Breast epithelium (tissue), 4 donors: ENCODE measurements at regions not wholly inside any gene's neighbourhood (a gene's known extent, or its start where the extent isn't known, plus 50 kb on each side); places are given as distances from the start of the nearest gene placed in this dataset.

Experiments
- DNase-seq, 2 donors: peaks; one replicate each; pipeline ENCODE4 v3.0.0-alpha.2; 2019; ENCODE audit warnings: low spot score in 2 of 2
- H3K27ac ChIP-seq, 2 donors: fragments of 200-600 bp; sonication (generic) in 1 of 2; one replicate each; pipeline ENCODE4 v1.5.1; 2016 to 2019; ENCODE audit warnings: mild to moderate bottlenecking in 1 of 2
- H3K27me3 ChIP-seq, 2 donors: fragments of 200-600 bp; sonication (generic) in 1 of 2; one replicate each; pipeline versions ENCODE4 v1.5.1 to v1.6.0; 2017 to 2019; ENCODE audit warnings: control low read depth in 1 of 2, mild to moderate bottlenecking in 1 of 2
- H3K36me3 ChIP-seq: fragments of 200-600 bp; one replicate; pipeline ENCODE4 v1.5.1; 2019
- H3K4me1 ChIP-seq, 2 donors: fragments of 200-600 bp; sonication (generic); one replicate each; pipeline ENCODE4 v1.5.1; 2016 to 2019; ENCODE audit warnings: control low read depth in 1 of 2
- H3K4me3 ChIP-seq, 3 donors: fragments of 200-600 bp; sonication (generic); 1 replicate in 2 of 3; 2 replicates in 1 of 3; pipeline ENCODE4 v1.5.1; 2016 to 2019; ENCODE audit warnings: mild to moderate bottlenecking in 3 of 3, moderate library complexity in 2 of 3
- H3K9me3 ChIP-seq, 2 donors: fragments of 200-600 bp; sonication (generic) in 1 of 2; one replicate each; pipeline ENCODE4 v1.5.1; 2016 to 2019; ENCODE audit warnings: control low read depth in 1 of 2
- POLR2A ChIP-seq: fragments of 450-650 bp; IDR thresholded peaks from one replicate; pipeline ENCODE4 v1.6.1; 2016; ENCODE audit warnings: antibody characterized with exemption, mild to moderate bottlenecking, moderate library complexity
- POLR2AphosphoS5 ChIP-seq, 3 donors: sonication (generic); formaldehyde crosslinking; IDR thresholded peaks; one replicate each; pipeline ENCODE4 v1.6.1; 2017; ENCODE audit warnings: antibody characterized with exemption in 3 of 3
- intact Hi-C: fragments of 100-400 bp; cut with DNase I; formaldehyde crosslinking; loops from one replicate; pipeline ENCODE4 v1.15.1; 2023; ENCODE audit warnings: low total_unique reads
- TF ChIP-seq, protein P1 (sequence below), 3 donors: fragments of 450-650 bp; IDR thresholded peaks; one replicate each; pipeline ENCODE4 v1.5.1; 2016 to 2017; ENCODE audit warnings: antibody characterized with exemption in 3 of 3, mild to moderate bottlenecking in 3 of 3, moderate library complexity in 3 of 3

DNA sequence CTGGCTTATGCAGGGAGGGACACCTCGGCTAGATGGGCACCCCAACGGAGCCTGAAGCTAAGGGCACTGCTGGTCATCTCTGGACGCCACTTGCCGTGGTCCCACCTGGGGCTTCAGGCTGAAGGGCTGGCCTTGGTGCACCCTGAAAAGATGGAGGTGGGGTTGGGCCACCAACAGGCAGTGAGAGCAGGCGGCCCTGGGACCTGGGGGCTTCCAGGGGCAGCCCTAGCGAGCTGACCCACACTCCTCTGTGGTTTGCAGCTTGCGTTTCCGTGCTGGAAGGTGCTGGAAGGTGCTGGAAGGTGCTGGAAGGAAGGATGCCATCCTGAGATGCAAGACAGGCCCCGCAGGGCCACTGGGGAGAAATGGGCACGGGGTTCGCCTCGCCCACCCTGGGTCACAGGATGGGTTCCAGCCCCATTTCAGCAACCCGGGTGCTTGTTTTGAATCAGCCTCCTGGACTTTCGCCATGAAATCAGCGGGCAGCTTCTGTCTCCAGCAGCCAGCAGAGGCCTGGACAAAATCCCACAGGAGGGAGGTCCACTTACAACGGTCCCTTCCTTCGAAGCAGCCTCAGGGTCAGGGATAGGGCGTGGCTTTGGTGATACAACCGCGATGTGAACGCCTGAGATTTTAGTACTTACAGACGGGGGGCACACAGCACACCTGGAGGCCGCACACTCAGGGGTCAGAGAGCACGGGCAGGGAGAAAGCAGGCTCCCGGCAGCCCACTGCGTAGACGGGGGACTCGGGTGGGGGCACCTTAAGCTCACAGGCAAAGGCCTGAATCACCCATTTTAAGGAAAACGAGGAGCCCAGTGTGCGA, 303.1 kb upstream of the IRX4 start:
- peak; percentile 7 to 43 for DNase-seq
- Histone ChIP-seq H3K36me3 (no peaks in the 10 kb centered on the region), H3K4me1 (no peaks in the 10 kb centered on the region), H3K27me3 (no peaks in the 10 kb centered on the region), H3K9me3 (no peaks in the 10 kb centered on the region), H3K4me3 (no peak overlapping the region), H3K27ac (no peak overlapping the region)
- intact Hi-C loops = no loop called here
- TF ChIP-seq, protein P1, sequence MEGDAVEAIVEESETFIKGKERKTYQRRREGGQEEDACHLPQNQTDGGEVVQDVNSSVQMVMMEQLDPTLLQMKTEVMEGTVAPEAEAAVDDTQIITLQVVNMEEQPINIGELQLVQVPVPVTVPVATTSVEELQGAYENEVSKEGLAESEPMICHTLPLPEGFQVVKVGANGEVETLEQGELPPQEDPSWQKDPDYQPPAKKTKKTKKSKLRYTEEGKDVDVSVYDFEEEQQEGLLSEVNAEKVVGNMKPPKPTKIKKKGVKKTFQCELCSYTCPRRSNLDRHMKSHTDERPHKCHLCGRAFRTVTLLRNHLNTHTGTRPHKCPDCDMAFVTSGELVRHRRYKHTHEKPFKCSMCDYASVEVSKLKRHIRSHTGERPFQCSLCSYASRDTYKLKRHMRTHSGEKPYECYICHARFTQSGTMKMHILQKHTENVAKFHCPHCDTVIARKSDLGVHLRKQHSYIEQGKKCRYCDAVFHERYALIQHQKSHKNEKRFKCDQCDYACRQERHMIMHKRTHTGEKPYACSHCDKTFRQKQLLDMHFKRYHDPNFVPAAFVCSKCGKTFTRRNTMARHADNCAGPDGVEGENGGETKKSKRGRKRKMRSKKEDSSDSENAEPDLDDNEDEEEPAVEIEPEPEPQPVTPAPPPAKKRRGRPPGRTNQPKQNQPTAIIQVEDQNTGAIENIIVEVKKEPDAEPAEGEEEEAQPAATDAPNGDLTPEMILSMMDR (IDR thresholded peaks at IDR 0.05) = no peak
- no peak for TF ChIP-seq POLR2AphosphoS5 (IDR thresholded peaks at IDR 0.05)

DNA sequence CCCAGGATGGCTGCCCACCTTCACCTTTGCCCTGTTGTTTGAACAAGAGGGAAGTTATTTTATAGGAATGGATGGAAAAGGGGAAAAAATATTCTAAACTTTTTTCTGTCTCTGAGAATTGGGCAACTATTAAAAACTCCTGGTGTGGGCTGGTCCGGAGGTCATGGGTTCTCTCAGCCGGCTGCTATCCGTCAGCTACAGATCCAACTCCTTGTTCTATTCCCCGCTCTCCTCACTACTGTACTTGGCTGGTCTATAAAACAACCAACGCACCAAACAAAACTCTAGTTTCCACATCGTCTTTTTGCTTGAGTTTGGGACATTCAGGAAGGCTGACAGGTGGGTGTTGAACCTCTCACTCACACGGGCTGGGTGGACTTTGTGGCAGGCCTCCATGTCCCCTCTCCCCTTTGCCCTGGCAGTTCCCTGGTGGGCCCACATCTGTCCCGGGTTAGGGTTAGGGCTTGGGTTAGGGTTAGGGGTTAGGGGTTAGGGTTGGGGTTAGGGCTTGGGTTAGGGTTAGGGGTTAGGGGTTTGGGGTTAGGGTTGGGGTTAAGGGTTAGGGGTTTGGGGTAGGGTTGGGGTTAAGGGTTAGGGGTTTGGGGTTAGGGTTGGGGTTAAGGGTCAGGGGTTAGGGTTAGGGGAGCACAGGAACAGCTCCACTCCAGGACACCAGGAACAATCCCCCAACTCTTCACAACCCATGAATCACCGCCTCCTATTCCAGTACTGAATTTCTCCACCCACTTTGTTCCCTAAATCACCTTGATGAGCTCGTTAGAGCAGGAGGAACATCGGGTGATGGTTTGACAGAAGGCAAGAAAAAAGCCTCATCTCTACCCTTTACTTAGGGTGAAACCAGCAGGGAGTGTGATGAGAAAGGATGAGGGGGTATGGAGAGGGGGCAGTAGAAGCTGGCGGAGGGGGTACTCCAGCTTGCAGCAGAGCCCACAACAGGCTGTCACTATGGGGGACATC, 302.1 kb upstream of the IRX4 start:
- no peak for DNase-seq
- Histone ChIP-seq H3K9me3 (no peaks in the 10 kb centered on the region), H3K27me3 (no peaks in the 10 kb centered on the region), H3K4me3 (no peak overlapping the region), H3K36me3 (no peaks in the 10 kb centered on the region), H3K4me1 (no peaks in the 10 kb centered on the region), H3K27ac (no peak overlapping the region)
- intact Hi-C loops = no loop called here
- TF ChIP-seq, protein P1 (IDR thresholded peaks at IDR 0.05) = no peak
- no peak for TF ChIP-seq POLR2AphosphoS5 (IDR thresholded peaks at IDR 0.05)
- TF ChIP-seq POLR2A = no peak

DNA sequence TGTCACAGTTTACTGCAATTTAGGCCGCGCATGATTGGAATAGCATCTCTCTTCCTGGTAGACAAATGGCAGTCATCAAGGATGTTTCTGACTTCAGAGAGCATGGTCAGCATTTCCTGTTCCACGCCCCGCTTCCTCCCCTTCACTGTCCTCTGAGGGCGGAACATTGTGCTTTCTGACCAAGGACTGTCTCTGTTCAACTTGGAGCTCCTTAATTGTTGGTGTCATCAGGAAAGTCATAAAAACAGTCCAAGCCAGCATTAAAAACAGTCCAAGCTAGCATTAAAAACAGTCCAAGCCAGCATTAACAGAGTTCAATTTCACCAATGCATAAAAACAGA, 301.3 kb upstream of the IRX4 start:
- no peak for DNase-seq
- Histone ChIP-seq H3K27me3 (no peaks in the 10 kb centered on the region), H3K36me3 (no peaks in the 10 kb centered on the region), H3K9me3 (no peaks in the 10 kb centered on the region), H3K27ac (no peak overlapping the region), H3K4me3 (no peak overlapping the region), H3K4me1 (no peaks in the 10 kb centered on the region)
- intact Hi-C loops = no loop called here
- TF ChIP-seq, protein P1 (IDR thresholded peaks at IDR 0.05) = no peak
- TF ChIP-seq POLR2AphosphoS5 (IDR thresholded peaks at IDR 0.05) (no peak), POLR2A (no peak)

DNA sequence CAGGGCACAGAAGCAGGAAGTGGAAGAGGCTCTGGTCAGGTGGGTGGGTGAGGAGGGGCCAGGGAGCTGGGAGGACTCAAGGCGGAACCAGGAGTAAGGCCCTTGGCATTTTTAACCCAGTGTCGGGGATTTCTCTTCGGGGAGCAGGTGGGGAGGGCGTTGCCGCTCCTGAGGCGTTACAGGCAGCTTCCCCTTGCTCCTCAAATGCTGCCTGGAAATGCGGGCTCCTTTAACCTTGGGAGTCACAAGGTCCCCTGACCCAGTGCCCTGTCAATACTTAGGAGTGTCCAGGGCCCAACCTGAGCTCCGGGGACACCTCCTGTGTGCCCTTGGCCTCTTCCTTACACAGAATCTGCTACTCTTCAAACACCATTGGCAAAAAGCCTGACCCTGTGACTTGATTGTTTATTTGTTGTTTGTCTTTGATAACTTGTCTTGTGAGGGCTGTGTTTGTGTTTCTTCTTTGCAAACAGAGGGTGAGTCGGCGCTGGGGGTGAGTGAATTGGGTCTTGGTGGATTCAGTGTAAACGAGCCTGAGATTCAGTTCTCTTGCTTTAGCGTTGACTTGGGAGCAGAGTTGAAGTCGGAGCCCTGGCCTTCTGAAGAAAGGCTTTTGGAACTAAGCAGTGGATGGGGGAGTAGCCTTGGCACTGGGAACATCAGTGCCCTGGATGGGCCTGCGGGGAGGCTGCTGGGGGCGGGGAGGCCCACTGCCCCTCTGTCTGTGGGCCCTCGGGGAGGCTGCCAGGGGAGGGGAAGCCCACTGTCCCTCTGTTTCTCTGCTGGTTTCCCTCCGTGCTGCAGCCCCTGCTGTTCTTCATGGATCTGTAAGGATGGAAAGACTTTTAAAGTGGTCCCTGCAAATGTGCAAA, 300.7 kb upstream of the IRX4 start:
- Histone ChIP-seq H3K4me3 (no peak overlapping the region), H3K27me3 (no peaks in the 10 kb centered on the region), H3K36me3 (no peaks in the 10 kb centered on the region), H3K27ac (no peak overlapping the region), H3K4me1 (no peaks in the 10 kb centered on the region), H3K9me3 (no peaks in the 10 kb centered on the region)
- no peak for TF ChIP-seq POLR2AphosphoS5 (IDR thresholded peaks at IDR 0.05)
- no peak for TF ChIP-seq POLR2A
- TF ChIP-seq, protein P1 (IDR thresholded peaks at IDR 0.05) = no peak
- intact Hi-C loops = no loop called here
- no peak for DNase-seq
